GM12873 (cell line): ENCODE measurements at regions not wholly inside any gene's neighbourhood (a gene's known extent, or its start where the extent isn't known, plus 50 kb on each side); places are given as distances from the start of the nearest gene placed in this dataset.

Source experiments
- TF ChIP-seq, protein P1 (sequence below): IDR thresholded peaks from 2 replicates; pipeline ENCODE4 v1.5.1; 2012; ENCODE audit warnings: low read depth, mild to moderate bottlenecking, moderate library complexity, low read length, control low read depth; ENCODE audit not compliant: insufficient read depth; ENCODE audit errors: missing control alignments

- TF ChIP-seq, protein P1, sequence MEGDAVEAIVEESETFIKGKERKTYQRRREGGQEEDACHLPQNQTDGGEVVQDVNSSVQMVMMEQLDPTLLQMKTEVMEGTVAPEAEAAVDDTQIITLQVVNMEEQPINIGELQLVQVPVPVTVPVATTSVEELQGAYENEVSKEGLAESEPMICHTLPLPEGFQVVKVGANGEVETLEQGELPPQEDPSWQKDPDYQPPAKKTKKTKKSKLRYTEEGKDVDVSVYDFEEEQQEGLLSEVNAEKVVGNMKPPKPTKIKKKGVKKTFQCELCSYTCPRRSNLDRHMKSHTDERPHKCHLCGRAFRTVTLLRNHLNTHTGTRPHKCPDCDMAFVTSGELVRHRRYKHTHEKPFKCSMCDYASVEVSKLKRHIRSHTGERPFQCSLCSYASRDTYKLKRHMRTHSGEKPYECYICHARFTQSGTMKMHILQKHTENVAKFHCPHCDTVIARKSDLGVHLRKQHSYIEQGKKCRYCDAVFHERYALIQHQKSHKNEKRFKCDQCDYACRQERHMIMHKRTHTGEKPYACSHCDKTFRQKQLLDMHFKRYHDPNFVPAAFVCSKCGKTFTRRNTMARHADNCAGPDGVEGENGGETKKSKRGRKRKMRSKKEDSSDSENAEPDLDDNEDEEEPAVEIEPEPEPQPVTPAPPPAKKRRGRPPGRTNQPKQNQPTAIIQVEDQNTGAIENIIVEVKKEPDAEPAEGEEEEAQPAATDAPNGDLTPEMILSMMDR, result no peak
Measured at GRCh38 chr5:153432583-153432982, 57.9 kb upstream of the GRIA1 start.

GRCh38 chr5:153437251-153437650 lies 53.2 kb upstream of the GRIA1 start:
- TF ChIP-seq, protein P1, result no peak

- TF ChIP-seq, protein P1, result no peak
Measured at GRCh38 chr5:153439130-153439529, 51.3 kb upstream of the GRIA1 start.
